Nephron progenitor cell (in vitro differentiated cells): ENCODE measurements at regions not wholly inside any gene's neighbourhood (a gene's known extent, or its start where the extent isn't known, plus 50 kb on each side); places are given as distances from the start of the nearest gene placed in this dataset.

ENCODE experiments used
- DNase-seq: peaks from one replicate; pipeline ENCODE4 v3.0.0; 2021
- H3K27ac Mint-ChIP-seq: 2 replicates; pipeline ENCODE4 v1.8.0; 2021; ENCODE audit warnings: mild to moderate bottlenecking, moderate library complexity, mixed read lengths
- H3K27me3 Mint-ChIP-seq: 2 replicates; pipeline ENCODE4 v1.8.0; 2021; ENCODE audit warnings: mild to moderate bottlenecking, low read depth, mixed read lengths; ENCODE audit not compliant: poor library complexity
- H3K36me3 Mint-ChIP-seq: 2 replicates; pipeline ENCODE4 v1.8.0; 2021; ENCODE audit warnings: low read depth, mixed read lengths
- H3K4me1 Mint-ChIP-seq: 2 replicates; pipeline ENCODE4 v1.8.0; 2021; ENCODE audit warnings: mixed read lengths
- H3K4me3 Mint-ChIP-seq: 2 replicates; pipeline ENCODE4 v1.8.0; 2021; ENCODE audit warnings: mild to moderate bottlenecking, moderate library complexity, mixed read lengths
- H3K9me3 Mint-ChIP-seq: 2 replicates; pipeline ENCODE4 v1.8.0; 2021; ENCODE audit warnings: mild to moderate bottlenecking, moderate library complexity, mixed read lengths
- TF ChIP-seq, protein P1 (sequence below): fragments of 200-600 bp; sonication (generic); IDR thresholded peaks from 2 replicates; pipeline ENCODE4 v1.5.0; 2021; ENCODE audit warnings: antibody characterized with exemption

- H3K36me3 Mint-ChIP-seq = no peaks in the 10 kb centered on the region
- no peak for DNase-seq
- H3K27me3 Mint-ChIP-seq = peaks cover 4% of the 10 kb centered on the region
- peaks cover 6% of the 10 kb centered on the region for H3K4me1 Mint-ChIP-seq
- TF ChIP-seq, protein P1, sequence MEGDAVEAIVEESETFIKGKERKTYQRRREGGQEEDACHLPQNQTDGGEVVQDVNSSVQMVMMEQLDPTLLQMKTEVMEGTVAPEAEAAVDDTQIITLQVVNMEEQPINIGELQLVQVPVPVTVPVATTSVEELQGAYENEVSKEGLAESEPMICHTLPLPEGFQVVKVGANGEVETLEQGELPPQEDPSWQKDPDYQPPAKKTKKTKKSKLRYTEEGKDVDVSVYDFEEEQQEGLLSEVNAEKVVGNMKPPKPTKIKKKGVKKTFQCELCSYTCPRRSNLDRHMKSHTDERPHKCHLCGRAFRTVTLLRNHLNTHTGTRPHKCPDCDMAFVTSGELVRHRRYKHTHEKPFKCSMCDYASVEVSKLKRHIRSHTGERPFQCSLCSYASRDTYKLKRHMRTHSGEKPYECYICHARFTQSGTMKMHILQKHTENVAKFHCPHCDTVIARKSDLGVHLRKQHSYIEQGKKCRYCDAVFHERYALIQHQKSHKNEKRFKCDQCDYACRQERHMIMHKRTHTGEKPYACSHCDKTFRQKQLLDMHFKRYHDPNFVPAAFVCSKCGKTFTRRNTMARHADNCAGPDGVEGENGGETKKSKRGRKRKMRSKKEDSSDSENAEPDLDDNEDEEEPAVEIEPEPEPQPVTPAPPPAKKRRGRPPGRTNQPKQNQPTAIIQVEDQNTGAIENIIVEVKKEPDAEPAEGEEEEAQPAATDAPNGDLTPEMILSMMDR = no peak
- no peak overlapping the region for H3K27ac Mint-ChIP-seq
- no peak overlapping the region for H3K4me3 Mint-ChIP-seq
- H3K9me3 Mint-ChIP-seq = peaks cover 14% of the 10 kb centered on the region
Measured at GRCh38 chr6:21436625-21437024, 156.9 kb upstream of the SOX4 start.

DNA sequence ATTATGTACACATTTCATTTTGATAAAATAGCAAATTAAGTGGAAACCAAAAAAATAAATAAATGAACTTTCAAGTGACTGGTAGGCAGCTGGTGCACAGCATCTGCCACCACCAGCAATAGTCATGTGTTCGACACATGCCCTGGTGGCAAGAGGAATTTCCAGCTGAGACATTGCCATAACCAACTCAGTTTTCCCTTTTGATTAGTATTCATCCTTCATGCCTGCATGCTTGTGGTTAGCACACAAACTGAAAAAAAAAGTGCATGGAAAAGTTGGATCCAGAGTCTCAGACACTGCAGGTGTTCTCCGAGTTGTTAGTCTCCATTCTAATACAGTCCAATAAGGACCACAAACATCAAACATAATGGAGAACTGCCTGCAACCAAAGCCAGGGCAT lies 156.0 kb upstream of the SOX4 start:
- Mint-ChIP-seq H3K4me3 (no peak overlapping the region), H3K27me3 (peaks cover 4% of the 10 kb centered on the region), H3K27ac (no peak overlapping the region), H3K36me3 (no peaks in the 10 kb centered on the region), H3K4me1 (peaks cover 6% of the 10 kb centered on the region), H3K9me3 (peaks cover 14% of the 10 kb centered on the region)
- TF ChIP-seq, protein P1 = no peak
- no peak for DNase-seq

DNA sequence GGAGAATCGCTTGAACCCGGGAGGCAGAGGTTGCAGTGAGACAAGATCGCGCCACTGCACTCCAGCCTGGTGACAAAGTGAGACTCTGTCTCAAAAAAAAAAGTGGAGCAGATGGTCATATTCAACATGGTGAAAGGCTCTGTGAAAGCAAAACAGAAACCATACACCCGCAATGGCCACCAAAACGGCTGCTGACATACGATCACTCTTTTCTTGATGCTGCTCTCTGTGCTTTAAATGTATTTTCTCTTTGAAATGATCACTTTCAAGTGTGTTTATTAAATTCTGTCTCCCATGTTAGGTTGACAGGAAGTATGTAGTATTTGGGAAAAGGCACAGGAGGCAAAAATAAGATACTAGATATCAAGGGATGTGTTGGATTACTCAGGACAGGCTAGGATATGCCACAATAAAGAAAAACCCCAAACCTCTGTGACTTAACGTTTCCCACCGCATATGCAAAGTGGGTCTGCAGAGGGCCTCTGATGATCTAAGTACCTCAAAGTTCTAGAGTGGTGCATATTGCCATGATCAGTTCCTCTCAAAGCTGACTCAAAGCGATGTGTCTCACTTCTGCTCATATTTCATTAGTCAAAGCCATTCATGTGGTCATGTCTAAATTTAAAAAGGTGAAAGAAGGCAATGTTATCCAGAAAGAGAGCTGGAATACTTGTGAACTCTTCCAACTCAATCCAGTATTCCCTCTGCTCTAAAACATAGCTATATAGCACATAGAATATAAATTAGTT lies 155.1 kb upstream of the SOX4 start:
- peaks cover 14% of the 10 kb centered on the region for H3K9me3 Mint-ChIP-seq
- no peak overlapping the region for H3K4me3 Mint-ChIP-seq
- no peaks in the 10 kb centered on the region for H3K36me3 Mint-ChIP-seq
- peaks cover 6% of the 10 kb centered on the region for H3K4me1 Mint-ChIP-seq
- H3K27me3 Mint-ChIP-seq = peaks cover 4% of the 10 kb centered on the region
- DNase-seq = no peak
- TF ChIP-seq, protein P1 = no peak
- H3K27ac Mint-ChIP-seq = no peak overlapping the region

- H3K36me3 Mint-ChIP-seq = no peaks in the 10 kb centered on the region
- TF ChIP-seq, protein P1 = no peak
- peaks cover 14% of the 10 kb centered on the region for H3K9me3 Mint-ChIP-seq
- peaks cover 6% of the 10 kb centered on the region for H3K4me1 Mint-ChIP-seq
- H3K4me3 Mint-ChIP-seq = no peak overlapping the region
- H3K27ac Mint-ChIP-seq = no peak overlapping the region
- DNase-seq = no peak
- peaks cover 4% of the 10 kb centered on the region for H3K27me3 Mint-ChIP-seq
Measured at GRCh38 chr6:21438986-21439352, 154.6 kb upstream of the SOX4 start.

DNA sequence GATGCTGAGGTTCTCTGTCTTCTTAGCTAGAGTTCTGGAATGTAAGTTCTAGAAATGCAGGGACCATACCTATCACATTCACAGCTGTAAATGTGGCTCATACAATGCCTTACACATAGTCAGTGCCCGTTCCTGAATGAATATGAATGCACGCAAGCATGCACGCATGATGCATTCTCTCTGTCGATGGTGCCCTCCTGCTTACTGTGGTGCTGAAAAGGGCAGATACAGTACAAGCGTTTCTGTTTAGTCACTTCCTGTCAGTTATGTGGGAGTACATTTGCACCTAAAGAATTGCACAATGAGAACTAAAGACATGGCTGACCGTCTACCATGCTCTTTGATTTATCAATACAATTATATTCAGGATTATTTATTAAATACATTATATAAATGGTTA lies 152.2 kb upstream of the SOX4 start:
- no peak overlapping the region for H3K27ac Mint-ChIP-seq
- TF ChIP-seq, protein P1 = no peak
- H3K4me3 Mint-ChIP-seq = no peak overlapping the region
- DNase-seq = no peak
- peaks cover 6% of the 10 kb centered on the region for H3K4me1 Mint-ChIP-seq
- H3K9me3 Mint-ChIP-seq = peaks cover 13% of the 10 kb centered on the region
- peaks cover 4% of the 10 kb centered on the region for H3K27me3 Mint-ChIP-seq
- H3K36me3 Mint-ChIP-seq = no peaks in the 10 kb centered on the region

GRCh38 chr6:21442874-21443273 lies 150.7 kb upstream of the SOX4 start:
- DNase-seq = no peak
- H3K27me3 Mint-ChIP-seq = peaks cover 4% of the 10 kb centered on the region
- no peak overlapping the region for H3K27ac Mint-ChIP-seq
- H3K36me3 Mint-ChIP-seq = no peaks in the 10 kb centered on the region
- TF ChIP-seq, protein P1 = no peak
- H3K4me3 Mint-ChIP-seq = no peak overlapping the region
- peaks cover 8% of the 10 kb centered on the region for H3K4me1 Mint-ChIP-seq
- peaks cover 11% of the 10 kb centered on the region for H3K9me3 Mint-ChIP-seq
